ENCODE measurements at regions not wholly inside any gene's neighbourhood (a gene's known extent, or its start where the extent isn't known, plus 50 kb on each side); places are given as distances from the start of the nearest gene placed in this dataset.

GRCh38 chr2:236749346-236749745, 179.7 kb downstream of the ACKR3 start:
- H3K36me3 ChIP-seq (replicated peaks; ENCODE audit: insufficient read depth, low read depth), result no peaks in the 10 kb centered on the region
- no peaks in the 10 kb centered on the region for H4K20me1 ChIP-seq (ENCODE audit: insufficient read depth, poor library complexity, severe bottlenecking)
- 49% methylated on average over 4 of the region's 4 CpGs for WGBS (ENCODE audit: low lambda C conversion rate, missing lambda C conversion rate)
- no peak overlapping the region for H2AFZ ChIP-seq
- no peaks in the 10 kb centered on the region for H3K9me2 ChIP-seq (replicated peaks; ENCODE audit: insufficient read depth)
- no peaks in the 10 kb centered on the region for H3K9me3 ChIP-seq (ENCODE audit: low read depth)
- H3K79me2 ChIP-seq, result no peaks in the 10 kb centered on the region
- peaks cover 33% of the 10 kb centered on the region for H3K4me1 ChIP-seq (ENCODE audit: insufficient read depth)
- no peak overlapping the region for H3K27ac ChIP-seq
- no peak for TF ChIP-seq CTCF (IDR thresholded peaks at IDR 0.05; ENCODE audit: poor library complexity)
- no peak for TF ChIP-seq EZH2phosphoT487 (IDR thresholded peaks at IDR 0.05; ENCODE audit: low read depth, severe bottlenecking, unreplicated experiment)
- no peak for TF ChIP-seq EZH2 (IDR thresholded peaks at IDR 0.05; ENCODE audit: borderline replicate concordance)
- H3K4me3 ChIP-seq, result no peak overlapping the region
- no peaks in the 10 kb centered on the region for H3K27me3 ChIP-seq
- no peak overlapping the region for H3K4me2 ChIP-seq
- no peak for DNase-seq (ENCODE audit: low spot score)

GRCh38 chr2:236752096-236752495, 182.5 kb downstream of the ACKR3 start:
- H3K4me1 ChIP-seq (ENCODE audit: insufficient read depth), result peaks cover 10% of the 10 kb centered on the region
- no peak overlapping the region for H3K27ac ChIP-seq
- no peaks in the 10 kb centered on the region for H3K36me3 ChIP-seq (replicated peaks; ENCODE audit: insufficient read depth, low read depth)
- no peak overlapping the region for H3K4me2 ChIP-seq
- H3K79me2 ChIP-seq, result no peaks in the 10 kb centered on the region
- no peaks in the 10 kb centered on the region for H4K20me1 ChIP-seq (ENCODE audit: insufficient read depth, poor library complexity, severe bottlenecking)
- H3K9me2 ChIP-seq (replicated peaks; ENCODE audit: insufficient read depth), result no peaks in the 10 kb centered on the region
- no peak overlapping the region for H3K4me3 ChIP-seq
- H3K9me3 ChIP-seq (ENCODE audit: low read depth), result no peaks in the 10 kb centered on the region
- no peak overlapping the region for H2AFZ ChIP-seq
- 93% methylated on average over 11 of the region's 11 CpGs for WGBS (ENCODE audit: low lambda C conversion rate, missing lambda C conversion rate)
- H3K27me3 ChIP-seq, result no peaks in the 10 kb centered on the region
- TF ChIP-seq EZH2phosphoT487 (IDR thresholded peaks at IDR 0.05; ENCODE audit: low read depth, severe bottlenecking, unreplicated experiment) (no peak), EZH2 (IDR thresholded peaks at IDR 0.05; ENCODE audit: borderline replicate concordance) (no peak), CTCF (IDR thresholded peaks at IDR 0.05; ENCODE audit: poor library complexity) (no peak)
- no peak for DNase-seq (ENCODE audit: low spot score)

- H3K36me3 ChIP-seq (replicated peaks; ENCODE audit: insufficient read depth, low read depth), result no peaks in the 10 kb centered on the region
- no peak for TF ChIP-seq EZH2phosphoT487 (IDR thresholded peaks at IDR 0.05; ENCODE audit: low read depth, severe bottlenecking, unreplicated experiment)
- TF ChIP-seq EZH2 (IDR thresholded peaks at IDR 0.05; ENCODE audit: borderline replicate concordance), result no peak
- no peak for TF ChIP-seq CTCF (IDR thresholded peaks at IDR 0.05; ENCODE audit: poor library complexity)
- 73% methylated on average over 5 of the region's 5 CpGs for WGBS (ENCODE audit: low lambda C conversion rate, missing lambda C conversion rate)
- H4K20me1 ChIP-seq (ENCODE audit: insufficient read depth, poor library complexity, severe bottlenecking), result no peaks in the 10 kb centered on the region
- H2AFZ ChIP-seq, result no peak overlapping the region
- H3K27ac ChIP-seq, result no peak overlapping the region
- H3K4me3 ChIP-seq, result no peak overlapping the region
- H3K79me2 ChIP-seq, result no peaks in the 10 kb centered on the region
- H3K9me2 ChIP-seq (replicated peaks; ENCODE audit: insufficient read depth), result no peaks in the 10 kb centered on the region
- peaks cover 18% of the 10 kb centered on the region for H3K4me1 ChIP-seq (ENCODE audit: insufficient read depth)
- H3K4me2 ChIP-seq, result no peak overlapping the region
- no peak for DNase-seq (ENCODE audit: low spot score)
- H3K9me3 ChIP-seq (ENCODE audit: low read depth), result no peaks in the 10 kb centered on the region
- no peaks in the 10 kb centered on the region for H3K27me3 ChIP-seq
Measured at GRCh38 chr2:236753606-236754270, 184.1 kb downstream of the ACKR3 start.
